ENCODE measurements at regions not wholly inside any gene's neighbourhood (a gene's known extent, or its start where the extent isn't known, plus 50 kb on each side); places are given as distances from the start of the nearest gene placed in this dataset.

GRCh38 chr11:95412074-95412473 is 181.1 kb upstream of the SESN3 start:
- TF ChIP-seq CTCF (IDR thresholded peaks at IDR 0.05) (no peak), POLR2A (IDR thresholded peaks at IDR 0.05) (no peak)
